Large intestine (tissue), 3 donors: ENCODE measurements at regions not wholly inside any gene's neighbourhood (a gene's known extent, or its start where the extent isn't known, plus 50 kb on each side); places are given as distances from the start of the nearest gene placed in this dataset.

ENCODE experiments used
- DNase-seq, 2 donors: peaks; one replicate each; pipeline versions ENCODE4 v3.0.0 to v3.0.0-alpha.2; 2013
- H3K27ac ChIP-seq: one replicate; pipeline ENCODE4 v1.5.1; 2013; ENCODE audit warnings: low read length
- H3K27me3 ChIP-seq: 2 replicates; pipeline ENCODE4 v1.6.1; 2013; ENCODE audit warnings: low read length; ENCODE audit not compliant: control insufficient read depth, insufficient read depth
- H3K36me3 ChIP-seq: 2 replicates; pipeline ENCODE4 v1.6.1; 2013; ENCODE audit warnings: low read length; ENCODE audit not compliant: control insufficient read depth, insufficient read depth
- H3K4me1 ChIP-seq: one replicate; pipeline ENCODE4 v1.6.1; 2013; ENCODE audit warnings: low read length; ENCODE audit not compliant: control insufficient read depth, insufficient read depth
- H3K4me3 ChIP-seq: one replicate; pipeline ENCODE4 v1.5.1; 2013; ENCODE audit warnings: low read length
- H3K9me3 ChIP-seq: one replicate; pipeline ENCODE4 v1.6.1; 2013; ENCODE audit warnings: mild to moderate bottlenecking, low read depth, low read length, moderate library complexity; ENCODE audit not compliant: control insufficient read depth
- WGBS: methylation state at CpG from one replicate; pipeline ENCODE4 v1.1.5; 2013; ENCODE audit warnings: low lambda C conversion rate; ENCODE audit not compliant: insufficient coverage; 5-methylcytosine and 5-hydroxymethylcytosine counted together

DNA sequence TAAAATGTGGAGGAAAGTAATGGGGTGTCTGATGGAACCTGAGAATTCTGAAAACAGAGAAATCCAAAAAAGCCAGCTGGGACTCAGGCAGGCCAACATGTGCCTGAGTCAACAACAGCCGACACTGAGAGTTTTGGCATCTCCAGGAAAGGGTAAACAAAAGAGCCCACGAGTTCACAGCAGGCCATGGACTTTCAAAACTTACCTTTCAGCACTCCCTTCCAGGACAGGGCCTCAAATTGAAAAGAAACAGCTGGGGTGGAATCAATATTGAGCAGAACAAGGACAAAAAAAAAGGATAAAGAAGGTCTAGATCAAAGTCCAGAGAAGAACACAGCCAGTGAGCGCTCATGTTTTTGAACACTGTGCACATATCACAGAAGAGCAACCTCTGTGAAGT is 735.4 kb upstream of the GRM7 start:
- Histone ChIP-seq H3K4me3 (no peak overlapping the region), H3K27ac (no peak overlapping the region), H3K36me3 (no peaks in the 10 kb centered on the region), H3K27me3 (no peaks in the 10 kb centered on the region), H3K4me1 (no peaks in the 10 kb centered on the region), H3K9me3 (no peaks in the 10 kb centered on the region)
- no CpG with 5 or more reads among the region's 3 CpGs for WGBS
- no peak for DNase-seq

DNA sequence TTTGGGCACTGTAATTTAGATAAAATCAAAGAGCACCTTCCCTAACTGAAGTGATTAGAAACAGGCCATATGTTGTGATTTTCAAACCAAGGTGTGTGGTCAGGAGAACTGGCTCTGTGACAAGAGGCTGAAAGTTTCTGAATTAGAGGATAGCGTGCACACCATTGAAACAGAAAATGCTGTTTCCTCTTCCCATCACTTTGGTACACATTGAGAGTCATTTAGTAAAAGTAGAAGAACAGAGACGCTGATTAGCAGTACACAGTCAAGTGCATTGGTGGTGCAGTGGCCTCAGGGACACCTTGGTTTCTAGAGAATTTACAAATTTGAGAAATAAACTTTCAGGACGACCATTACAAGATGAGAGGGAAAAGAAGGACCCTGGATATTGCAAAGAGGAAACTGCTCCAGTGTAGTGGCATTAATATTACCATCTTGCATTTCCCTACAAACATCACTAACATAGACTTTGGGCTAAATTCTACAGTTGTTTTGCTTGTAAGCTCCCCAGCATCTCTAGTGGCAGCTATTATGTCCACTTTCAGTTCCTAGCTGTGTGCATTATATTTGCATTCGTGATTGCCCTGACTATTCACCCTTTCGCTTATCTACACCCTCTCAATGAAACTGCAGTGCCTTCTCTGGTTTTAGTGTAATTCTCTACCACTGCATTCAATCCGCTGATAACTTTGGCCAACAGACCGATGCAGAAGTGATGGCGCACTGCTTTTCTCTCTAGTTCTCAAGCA is 728.1 kb upstream of the GRM7 start:
- H3K27me3 ChIP-seq: no peaks in the 10 kb centered on the region
- DNase-seq: no peak
- WGBS: no CpG with 5 or more reads among the region's 8 CpGs
- H3K4me3 ChIP-seq: no peak overlapping the region
- H3K36me3 ChIP-seq: no peaks in the 10 kb centered on the region
- no peak overlapping the region for H3K27ac ChIP-seq
- no peaks in the 10 kb centered on the region for H3K4me1 ChIP-seq
- H3K9me3 ChIP-seq: no peaks in the 10 kb centered on the region

DNA sequence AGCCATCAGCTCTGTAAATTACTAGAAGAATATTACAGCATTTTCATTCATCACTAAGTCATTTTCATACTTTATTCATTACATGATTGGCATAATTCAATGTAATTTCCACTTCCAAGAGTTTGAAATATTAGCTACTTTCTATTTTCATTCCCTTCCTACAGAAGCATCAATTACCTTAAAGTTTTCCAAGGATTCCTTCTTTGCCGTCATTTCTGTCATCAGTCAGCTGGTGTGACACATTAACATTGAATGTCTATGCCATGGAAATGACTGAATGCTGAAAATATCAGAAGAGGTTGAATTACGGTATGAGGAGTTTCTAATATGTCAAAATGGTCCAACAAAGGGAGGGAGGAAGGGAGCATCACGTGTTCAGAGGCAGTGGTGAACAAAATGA is 718.2 kb upstream of the GRM7 start:
- H3K36me3 ChIP-seq: no peaks in the 10 kb centered on the region
- H3K9me3 ChIP-seq: no peaks in the 10 kb centered on the region
- no peaks in the 10 kb centered on the region for H3K27me3 ChIP-seq
- no CpG with 5 or more reads among the region's 3 CpGs for WGBS
- no peak overlapping the region for H3K4me3 ChIP-seq
- H3K4me1 ChIP-seq: no peaks in the 10 kb centered on the region
- DNase-seq: no peak
- no peak overlapping the region for H3K27ac ChIP-seq

DNA sequence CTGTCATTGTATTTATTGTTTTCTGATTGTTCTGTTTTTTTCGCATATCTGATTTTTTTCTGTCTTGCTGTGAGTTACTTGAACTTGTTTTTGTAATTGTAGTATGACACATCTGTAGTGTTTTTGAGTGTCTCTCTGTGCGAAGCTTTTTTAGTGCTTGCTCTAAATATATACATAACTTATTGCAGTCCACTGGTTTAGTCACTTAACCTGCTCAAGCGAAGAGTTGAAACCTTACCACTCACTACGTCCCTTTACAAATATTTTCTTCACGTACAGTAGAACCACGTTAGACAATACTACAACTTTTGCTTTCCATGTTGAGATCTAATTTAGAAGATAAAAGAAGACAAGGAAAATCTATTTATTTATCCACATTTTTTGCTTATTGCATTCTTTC is 713.0 kb upstream of the GRM7 start:
- H3K36me3 ChIP-seq: no peaks in the 10 kb centered on the region
- WGBS: 95% methylated on average over 3 of the region's 6 CpGs

DNA sequence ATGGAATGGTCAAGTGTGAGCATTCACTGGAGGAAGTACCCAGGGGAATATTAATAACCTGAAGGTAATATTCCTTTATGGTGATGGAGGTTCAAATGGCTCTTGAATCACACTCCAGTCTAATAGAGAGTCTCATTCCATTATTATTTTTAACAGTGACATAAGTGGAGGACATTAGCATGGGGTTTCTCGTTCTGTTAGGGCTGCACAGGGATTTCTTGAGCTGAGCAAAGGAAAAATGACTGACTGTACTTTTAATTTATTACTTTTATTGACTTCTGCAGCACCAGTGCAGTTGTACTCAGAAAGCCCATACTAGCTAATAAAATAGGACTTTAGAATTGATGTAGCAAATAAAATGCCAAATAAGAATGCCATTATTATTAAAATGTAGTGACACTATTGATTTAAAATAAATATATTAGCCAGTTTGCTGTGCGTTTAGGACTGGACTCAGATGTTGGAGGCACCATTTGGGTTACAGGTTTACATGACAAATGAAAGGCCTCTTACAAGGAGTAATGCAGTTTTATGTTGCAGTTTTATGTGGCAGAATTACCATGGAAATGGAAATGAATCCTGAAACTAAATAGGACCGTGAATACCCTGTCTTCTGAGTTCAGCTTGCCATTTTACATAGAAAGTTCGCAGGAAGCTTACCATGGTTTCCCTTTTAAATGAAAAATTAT is 705.1 kb upstream of the GRM7 start:
- Histone ChIP-seq H3K4me3 (no peak overlapping the region), H3K27me3 (no peaks in the 10 kb centered on the region), H3K27ac (no peak overlapping the region), H3K4me1 (no peaks in the 10 kb centered on the region), H3K9me3 (no peaks in the 10 kb centered on the region), H3K36me3 (no peaks in the 10 kb centered on the region)
- no peak for DNase-seq
- 93% methylated on average over 3 of the region's 4 CpGs for WGBS

More for the DNA sequence above, 713.0 kb upstream of the GRM7 start:
- Histone ChIP-seq H3K27ac (no peak overlapping the region), H3K4me1 (no peaks in the 10 kb centered on the region), H3K9me3 (no peaks in the 10 kb centered on the region), H3K4me3 (no peak overlapping the region), H3K27me3 (no peaks in the 10 kb centered on the region)
- no peak for DNase-seq

DNA sequence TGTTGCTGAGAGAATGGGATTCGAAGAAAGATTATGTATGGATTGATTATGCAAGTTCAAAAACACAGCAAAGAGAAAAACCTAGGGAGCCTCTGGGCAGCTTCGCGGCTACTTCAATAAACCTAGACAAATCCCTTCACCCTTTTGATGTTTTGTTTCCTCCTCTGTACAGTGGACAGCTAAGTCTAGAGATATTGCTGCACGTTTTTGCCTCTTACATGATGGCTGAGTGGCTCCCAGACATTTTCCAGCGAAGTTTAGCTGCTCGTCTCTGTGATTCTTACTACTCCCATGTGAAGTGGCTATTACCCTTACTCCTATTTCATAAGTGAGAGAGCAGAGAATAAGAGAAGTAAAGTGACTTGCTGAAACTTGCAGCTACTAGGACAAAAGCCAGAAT is 695.0 kb upstream of the GRM7 start:
- Histone ChIP-seq H3K4me3 (no peak overlapping the region), H3K36me3 (no peaks in the 10 kb centered on the region), H3K9me3 (no peaks in the 10 kb centered on the region), H3K27ac (no peak overlapping the region), H3K27me3 (no peaks in the 10 kb centered on the region), H3K4me1 (no peaks in the 10 kb centered on the region)
- DNase-seq: no peak
- WGBS: 100% methylated on average over 1 of the region's 6 CpGs

DNA sequence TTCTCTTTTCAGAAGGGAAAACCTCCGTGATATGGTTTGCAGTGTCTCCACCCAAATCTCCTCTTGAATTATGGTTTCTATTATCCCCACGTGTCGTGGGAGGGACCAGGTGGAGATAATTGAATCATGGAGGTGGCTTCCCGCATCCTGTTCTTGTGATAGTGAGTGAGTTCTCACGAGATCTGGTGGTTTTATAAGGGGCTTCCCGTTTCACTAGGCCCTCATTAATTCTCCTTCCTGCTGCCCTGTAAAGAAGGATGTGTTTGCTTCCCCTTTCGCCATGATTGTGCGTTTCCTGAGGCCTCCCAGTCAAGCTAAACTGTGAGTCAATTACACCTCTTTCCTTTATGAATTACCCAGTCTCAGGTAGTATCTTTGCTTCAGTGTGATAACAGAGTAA is 692.7 kb upstream of the GRM7 start:
- no peaks in the 10 kb centered on the region for H3K36me3 ChIP-seq
- H3K27ac ChIP-seq: no peak overlapping the region
- H3K9me3 ChIP-seq: no peaks in the 10 kb centered on the region
- no CpG with 5 or more reads among the region's 8 CpGs for WGBS
- no peak for DNase-seq
- no peak overlapping the region for H3K4me3 ChIP-seq
- H3K27me3 ChIP-seq: no peaks in the 10 kb centered on the region
- no peaks in the 10 kb centered on the region for H3K4me1 ChIP-seq

DNA sequence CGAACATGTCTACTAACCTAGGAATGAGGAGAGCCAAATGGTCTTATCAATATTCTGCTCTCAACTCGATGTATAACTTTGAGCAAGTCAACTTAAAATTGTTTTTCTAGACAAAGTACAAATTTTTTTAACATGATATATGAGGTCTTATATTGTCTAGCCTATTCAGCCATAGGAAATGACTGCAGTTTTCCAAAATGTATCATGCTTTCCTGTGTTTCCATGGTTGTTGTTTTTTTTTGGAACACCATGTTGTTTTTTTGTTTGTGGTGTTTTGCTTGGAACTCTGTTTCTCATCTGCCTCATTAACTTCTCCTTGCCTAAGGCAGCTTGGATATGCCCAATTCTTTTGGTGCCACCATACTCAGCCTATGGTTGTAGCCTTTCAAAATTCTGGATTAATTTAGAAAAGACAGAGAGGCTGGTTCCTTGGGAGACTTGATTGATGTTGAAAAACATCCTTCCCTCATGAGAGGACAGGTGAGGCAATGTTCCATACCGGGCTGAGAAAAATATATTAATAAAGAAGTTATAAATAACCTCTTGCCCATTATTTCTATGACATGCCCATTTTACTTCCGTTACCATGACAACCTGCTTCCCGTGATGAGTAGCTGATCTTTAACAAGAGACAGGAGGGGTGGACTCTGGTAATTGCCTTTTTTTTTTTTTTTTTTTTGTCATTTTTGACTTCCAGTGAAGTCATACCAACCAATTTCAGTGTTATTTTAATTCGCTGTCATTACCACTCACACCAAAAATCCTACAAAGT is 687.9 kb upstream of the GRM7 start:
- DNase-seq: no peak
- WGBS: 50% methylated on average over 2 of the region's 6 CpGs
- no peak overlapping the region for H3K4me3 ChIP-seq
- no peaks in the 10 kb centered on the region for H3K36me3 ChIP-seq
- H3K27ac ChIP-seq: no peak overlapping the region
- no peaks in the 10 kb centered on the region for H3K27me3 ChIP-seq
- H3K4me1 ChIP-seq: no peaks in the 10 kb centered on the region
- H3K9me3 ChIP-seq: no peaks in the 10 kb centered on the region

DNA sequence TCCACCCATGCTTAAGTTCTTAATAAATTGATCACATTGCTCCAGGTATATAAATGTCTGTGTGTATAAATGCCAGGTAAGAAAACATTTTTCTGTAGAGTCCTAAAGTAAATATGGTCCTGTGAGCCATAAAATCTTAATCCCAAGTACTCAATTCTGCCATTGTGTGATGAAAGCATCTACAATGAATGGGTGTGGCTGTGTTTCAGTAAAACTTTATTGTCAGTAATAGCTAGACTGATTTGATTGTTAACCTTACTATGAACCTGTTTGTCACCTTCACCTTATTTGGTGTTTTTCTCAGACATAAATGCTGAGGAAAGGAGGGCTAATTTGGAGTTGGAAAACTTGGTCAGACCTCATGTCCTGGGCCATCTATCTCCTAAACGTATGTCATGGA is 683.5 kb upstream of the GRM7 start:
- no CpG with 5 or more reads among the region's 1 CpG for WGBS
- DNase-seq: no peak
- H3K36me3 ChIP-seq: no peaks in the 10 kb centered on the region
- no peaks in the 10 kb centered on the region for H3K9me3 ChIP-seq
- no peaks in the 10 kb centered on the region for H3K4me1 ChIP-seq
- no peak overlapping the region for H3K27ac ChIP-seq
- H3K4me3 ChIP-seq: no peak overlapping the region
- H3K27me3 ChIP-seq: no peaks in the 10 kb centered on the region

DNA sequence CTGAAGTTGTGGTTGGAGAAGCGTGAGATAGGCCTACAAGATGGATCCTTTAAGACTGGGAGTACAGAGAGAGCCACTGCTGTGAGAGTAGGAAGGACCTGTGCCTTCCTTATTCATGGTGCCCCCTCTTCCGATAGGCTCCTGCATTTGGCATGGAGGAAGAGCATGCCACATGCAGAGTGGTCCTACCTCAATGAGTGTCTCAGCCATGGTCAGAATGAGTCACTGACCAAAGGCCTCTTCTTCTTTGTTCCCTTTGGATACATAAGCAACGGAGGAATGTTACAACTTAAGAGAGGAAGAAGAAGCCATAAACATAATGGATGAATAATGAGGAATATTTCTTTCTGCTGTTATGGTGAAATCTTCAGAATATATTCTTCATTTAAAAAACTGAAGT is 681.2 kb upstream of the GRM7 start:
- Histone ChIP-seq H3K36me3 (no peaks in the 10 kb centered on the region), H3K27me3 (no peaks in the 10 kb centered on the region), H3K9me3 (no peaks in the 10 kb centered on the region), H3K4me3 (no peak overlapping the region), H3K27ac (no peak overlapping the region), H3K4me1 (no peaks in the 10 kb centered on the region)
- DNase-seq: no peak
- 100% methylated on average over 1 of the region's 3 CpGs for WGBS
